ENCODE measurements at regions not wholly inside any gene's neighbourhood (a gene's known extent, or its start where the extent isn't known, plus 50 kb on each side); places are given as distances from the start of the nearest gene placed in this dataset.
"Not testable (repeated sequence)": the region's sequence is repeated elsewhere in the genome, so short reads cannot be mapped to it uniquely, and the experiment has no call there.

GRCh38 chr4:33772582-33772981, 2471.7 kb downstream of the ARAP2 start:
- H3K9me3 Mint-ChIP-seq = peaks cover 7% of the 10 kb centered on the region
- H3K27ac Mint-ChIP-seq = no peak overlapping the region
- H3K4me1 Mint-ChIP-seq = no peaks in the 10 kb centered on the region
- no peaks in the 10 kb centered on the region for H3K27me3 Mint-ChIP-seq
- no peaks in the 10 kb centered on the region for H3K36me3 Mint-ChIP-seq
- no peak overlapping the region for H3K4me3 Mint-ChIP-seq

DNA sequence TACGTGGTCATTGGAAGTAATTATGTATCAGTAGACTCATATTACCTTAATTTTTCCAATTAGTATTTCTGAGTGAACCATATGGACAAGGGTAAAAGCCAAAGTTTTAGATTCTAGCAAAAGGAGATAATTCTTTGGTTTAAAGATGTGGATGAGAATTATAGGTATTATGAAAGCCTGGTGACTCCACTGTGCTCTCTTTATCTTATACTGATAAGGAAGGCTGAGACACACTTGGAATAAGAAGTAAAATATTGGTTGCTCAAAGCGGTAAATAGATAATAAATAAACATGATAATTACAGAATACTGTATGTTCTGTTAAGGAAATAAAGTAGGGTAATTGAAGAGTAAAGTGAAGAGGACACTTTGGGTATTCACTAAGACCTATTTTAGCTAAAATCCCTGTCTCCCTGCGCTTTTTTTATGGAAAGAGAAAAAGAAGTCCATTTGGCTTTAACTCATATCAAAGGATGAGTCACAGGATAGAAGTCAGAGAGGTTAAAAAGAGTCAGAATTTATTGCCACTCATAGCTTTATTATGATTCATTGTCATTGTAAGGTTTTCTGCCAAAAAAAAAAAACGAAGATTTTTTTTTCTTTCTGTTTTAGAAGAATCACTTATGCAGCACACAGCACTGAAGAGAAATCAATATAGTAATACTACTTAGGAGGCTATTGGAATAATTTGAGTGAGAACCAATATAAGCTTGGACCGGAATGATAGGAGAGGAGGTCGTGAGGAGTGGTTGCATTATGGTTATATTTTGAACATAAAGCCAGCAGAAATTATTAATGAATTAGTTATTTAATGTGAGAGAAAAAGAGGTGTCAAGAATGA, 2463.1 kb downstream of the ARAP2 start:
- Mint-ChIP-seq H3K27ac (no peak overlapping the region), H3K9me3 (no peaks in the 10 kb centered on the region), H3K27me3 (no peaks in the 10 kb centered on the region), H3K4me1 (no peaks in the 10 kb centered on the region), H3K36me3 (no peaks in the 10 kb centered on the region), H3K4me3 (no peak overlapping the region)

DNA sequence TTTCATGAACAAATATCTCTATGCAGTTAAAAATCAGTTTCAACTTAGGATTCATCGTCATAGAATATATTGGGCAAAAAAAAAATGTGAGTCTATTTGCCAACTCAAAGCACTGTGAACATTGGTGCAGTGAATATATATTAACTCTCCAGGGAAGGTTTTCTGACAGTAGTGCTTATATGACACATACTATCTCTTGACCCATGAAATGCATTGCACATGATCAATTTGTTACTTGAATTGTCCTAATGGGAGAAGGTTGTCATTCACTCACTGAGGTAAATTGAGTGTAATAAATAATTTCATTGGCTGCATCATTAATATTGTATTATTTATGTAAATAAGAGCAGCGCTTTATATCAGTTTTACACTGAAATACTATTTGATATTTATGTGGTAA, 2458.5 kb downstream of the ARAP2 start:
- no peaks in the 10 kb centered on the region for H3K36me3 Mint-ChIP-seq
- H3K27ac Mint-ChIP-seq = no peak overlapping the region
- H3K4me1 Mint-ChIP-seq = no peaks in the 10 kb centered on the region
- no peaks in the 10 kb centered on the region for H3K27me3 Mint-ChIP-seq
- H3K9me3 Mint-ChIP-seq = no peaks in the 10 kb centered on the region
- H3K4me3 Mint-ChIP-seq = no peak overlapping the region

DNA sequence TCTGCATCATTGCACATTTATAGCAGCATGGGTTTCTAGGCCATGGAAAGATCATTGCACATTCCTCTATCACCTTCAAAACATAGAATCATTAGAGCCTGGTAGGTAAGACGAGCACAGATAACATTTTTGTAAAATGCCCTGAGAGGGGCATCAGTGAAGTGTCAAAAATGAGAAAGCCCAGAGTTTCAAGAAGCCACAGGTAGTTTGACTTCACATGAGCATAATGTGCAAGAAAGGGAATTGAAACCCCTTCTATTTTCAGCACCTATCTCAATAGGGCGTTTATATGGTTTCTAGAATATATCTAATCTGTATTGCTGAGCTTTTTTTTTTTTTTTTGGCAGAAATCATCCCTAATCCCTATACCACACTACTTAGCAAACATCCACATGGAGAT, 2441.7 kb downstream of the ARAP2 start:
- Mint-ChIP-seq H3K9me3 (peaks cover 4% of the 10 kb centered on the region), H3K27ac (no peak overlapping the region), H3K4me1 (no peaks in the 10 kb centered on the region), H3K36me3 (no peaks in the 10 kb centered on the region), H3K27me3 (no peaks in the 10 kb centered on the region), H3K4me3 (no peak overlapping the region)

- H3K27ac Mint-ChIP-seq = no peak overlapping the region
- H3K27me3 Mint-ChIP-seq = no peaks in the 10 kb centered on the region
- no peaks in the 10 kb centered on the region for H3K36me3 Mint-ChIP-seq
- no peak overlapping the region for H3K4me3 Mint-ChIP-seq
- H3K9me3 Mint-ChIP-seq = no peaks in the 10 kb centered on the region
- no peaks in the 10 kb centered on the region for H3K4me1 Mint-ChIP-seq
These were observed 2418.6 kb downstream of the ARAP2 start for GRCh38 chr4:33825685-33826084.

DNA sequence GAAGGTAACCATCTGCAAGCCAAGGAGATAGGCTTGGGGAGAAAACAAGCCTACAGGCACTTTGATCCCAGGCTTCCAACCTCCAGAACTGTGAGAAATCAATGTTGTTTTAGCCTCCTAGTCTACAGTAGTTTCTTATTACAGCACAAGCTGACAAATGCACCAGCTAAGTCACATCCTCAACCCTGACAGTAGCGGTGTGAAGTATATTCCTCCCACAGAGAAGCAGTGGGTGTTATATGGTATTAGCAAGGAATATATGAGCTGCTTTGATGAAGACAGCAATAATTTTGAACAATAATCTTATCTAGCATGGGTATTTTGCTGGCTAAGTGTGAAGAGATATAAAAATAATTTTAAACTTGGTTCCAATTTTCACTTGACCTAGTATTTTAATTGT, 2415.0 kb downstream of the ARAP2 start:
- not testable (repeated sequence) for H3K9me3 Mint-ChIP-seq, H3K4me1 Mint-ChIP-seq, H3K4me3 Mint-ChIP-seq, H3K27ac Mint-ChIP-seq, H3K27me3 Mint-ChIP-seq, H3K36me3 Mint-ChIP-seq

GRCh38 chr4:33831442-33832066, 2412.8 kb downstream of the ARAP2 start:
- no peak overlapping the region for H3K27ac Mint-ChIP-seq
- no peaks in the 10 kb centered on the region for H3K4me1 Mint-ChIP-seq
- H3K9me3 Mint-ChIP-seq = no peaks in the 10 kb centered on the region

GRCh38 chr4:33835764-33836163, 2408.6 kb downstream of the ARAP2 start:
- not testable (repeated sequence) for H3K36me3 Mint-ChIP-seq, H3K27ac Mint-ChIP-seq, H3K4me1 Mint-ChIP-seq, H3K27me3 Mint-ChIP-seq, H3K9me3 Mint-ChIP-seq, H3K4me3 Mint-ChIP-seq

More at GRCh38 chr4:33831442-33832066, 2412.8 kb downstream of the ARAP2 start:
- no peak overlapping the region for H3K4me3 Mint-ChIP-seq
- H3K36me3 Mint-ChIP-seq = no peaks in the 10 kb centered on the region
- H3K27me3 Mint-ChIP-seq = no peaks in the 10 kb centered on the region

DNA sequence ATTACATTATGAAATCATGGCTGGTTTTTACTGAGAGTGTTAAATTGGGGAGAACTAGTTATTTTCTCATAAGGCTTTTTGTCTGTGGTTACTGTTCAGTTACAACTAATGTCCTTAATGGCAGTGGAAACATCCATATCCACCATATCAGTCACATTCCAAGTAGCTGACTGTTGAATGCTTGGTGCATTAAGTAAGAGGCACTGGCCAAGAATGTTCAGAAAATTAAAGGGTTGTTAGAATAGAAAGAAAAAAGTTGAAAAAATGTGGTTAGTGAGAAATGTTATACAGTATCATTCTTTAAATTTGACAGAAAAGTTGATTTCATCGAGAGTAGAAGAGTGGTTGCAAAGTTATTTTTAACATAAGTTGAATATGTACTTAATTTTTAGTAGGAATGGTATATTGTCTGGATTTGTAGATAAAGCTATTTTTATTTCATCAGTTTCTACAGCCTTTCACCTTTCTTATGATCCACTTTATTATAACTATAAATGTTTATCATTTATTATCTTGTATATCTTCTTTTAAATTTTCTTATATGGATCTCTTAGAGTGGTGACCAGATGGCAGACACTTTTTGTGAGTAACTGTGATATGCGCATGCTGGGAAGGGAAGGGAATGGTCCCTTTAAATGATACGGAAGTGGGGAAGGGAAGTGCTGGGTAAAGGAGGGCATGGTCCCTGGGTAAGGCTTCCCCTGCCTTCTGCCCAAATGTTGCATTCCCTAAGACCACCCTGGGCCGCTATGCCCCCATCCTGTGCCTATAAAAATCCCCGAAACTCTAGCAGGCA, 2407.1 kb downstream of the ARAP2 start:
- Mint-ChIP-seq H3K4me1 (no peaks in the 10 kb centered on the region), H3K36me3 (no peaks in the 10 kb centered on the region), H3K27ac (no peak overlapping the region), H3K9me3 (peaks cover 7% of the 10 kb centered on the region), H3K4me3 (no peak overlapping the region), H3K27me3 (no peaks in the 10 kb centered on the region)

DNA sequence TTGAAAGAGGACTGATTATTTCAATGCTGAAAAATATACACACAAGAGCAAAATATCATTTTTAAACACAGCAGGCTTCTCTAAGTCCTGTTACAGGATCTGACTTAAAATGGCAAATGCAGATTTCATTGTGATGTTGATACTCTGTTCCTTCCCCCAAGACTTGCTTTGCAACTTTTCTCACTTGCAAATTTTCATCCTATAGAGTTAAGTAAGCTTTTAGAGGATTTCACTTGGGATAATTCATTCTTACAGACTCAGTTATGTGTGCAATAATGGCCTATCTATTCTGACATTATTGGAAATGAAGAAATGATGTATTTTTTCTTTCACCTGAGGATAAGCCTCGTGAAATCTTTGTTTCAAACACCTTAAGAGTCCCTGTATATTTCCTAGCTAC, 2403.2 kb downstream of the ARAP2 start:
- H3K36me3 Mint-ChIP-seq = no peaks in the 10 kb centered on the region
- H3K9me3 Mint-ChIP-seq = peaks cover 7% of the 10 kb centered on the region
- H3K27ac Mint-ChIP-seq = no peak overlapping the region
- H3K27me3 Mint-ChIP-seq = no peaks in the 10 kb centered on the region
- H3K4me3 Mint-ChIP-seq = no peak overlapping the region
- H3K4me1 Mint-ChIP-seq = no peaks in the 10 kb centered on the region

- Mint-ChIP-seq H3K9me3 (peaks cover 14% of the 10 kb centered on the region), H3K4me3 (no peak overlapping the region), H3K36me3 (peaks cover 1% of the 10 kb centered on the region)
These were observed 2393.9 kb downstream of the ARAP2 start for GRCh38 chr4:33850371-33850902.

GRCh38 chr4:33853670-33854069, 2390.6 kb downstream of the ARAP2 start:
- not testable (repeated sequence) for H3K9me3 Mint-ChIP-seq, H3K27ac Mint-ChIP-seq, H3K36me3 Mint-ChIP-seq, H3K4me1 Mint-ChIP-seq, H3K27me3 Mint-ChIP-seq, H3K4me3 Mint-ChIP-seq

More at GRCh38 chr4:33850371-33850902, 2393.9 kb downstream of the ARAP2 start:
- no peaks in the 10 kb centered on the region for H3K4me1 Mint-ChIP-seq
- H3K27ac Mint-ChIP-seq = no peak overlapping the region
- H3K27me3 Mint-ChIP-seq = no peaks in the 10 kb centered on the region

DNA sequence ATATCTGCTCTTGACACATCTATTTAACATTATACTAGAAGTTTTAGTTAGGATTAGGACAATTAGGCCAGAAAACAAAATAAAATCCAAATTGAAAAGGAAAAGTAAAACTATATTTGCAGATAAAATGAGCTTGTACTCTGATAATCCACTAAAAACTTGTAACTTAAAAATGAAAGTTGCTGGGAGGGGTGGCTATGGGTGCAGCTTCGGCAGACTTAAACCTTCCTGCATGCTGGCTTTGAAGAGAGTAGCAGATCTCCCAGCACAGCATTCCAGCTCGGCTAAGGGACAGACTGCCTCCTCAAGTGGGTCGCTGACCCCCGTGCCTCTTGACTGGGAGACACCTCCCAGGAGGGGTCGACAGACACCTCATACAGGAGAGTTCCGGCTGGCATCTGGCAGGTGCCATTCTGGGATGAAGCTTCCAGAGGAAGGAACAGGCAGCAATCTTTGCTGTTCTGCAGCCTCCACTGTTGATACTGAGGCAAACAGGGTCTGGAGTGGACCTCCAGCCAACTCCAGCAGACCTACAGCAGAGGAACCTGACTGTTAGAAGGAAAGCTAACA, 2379.9 kb downstream of the ARAP2 start:
- Mint-ChIP-seq H3K9me3 (peaks cover 8% of the 10 kb centered on the region), H3K27me3 (no peaks in the 10 kb centered on the region), H3K4me1 (no peaks in the 10 kb centered on the region), H3K36me3 (no peaks in the 10 kb centered on the region), H3K4me3 (no peak overlapping the region), H3K27ac (no peak overlapping the region)

DNA sequence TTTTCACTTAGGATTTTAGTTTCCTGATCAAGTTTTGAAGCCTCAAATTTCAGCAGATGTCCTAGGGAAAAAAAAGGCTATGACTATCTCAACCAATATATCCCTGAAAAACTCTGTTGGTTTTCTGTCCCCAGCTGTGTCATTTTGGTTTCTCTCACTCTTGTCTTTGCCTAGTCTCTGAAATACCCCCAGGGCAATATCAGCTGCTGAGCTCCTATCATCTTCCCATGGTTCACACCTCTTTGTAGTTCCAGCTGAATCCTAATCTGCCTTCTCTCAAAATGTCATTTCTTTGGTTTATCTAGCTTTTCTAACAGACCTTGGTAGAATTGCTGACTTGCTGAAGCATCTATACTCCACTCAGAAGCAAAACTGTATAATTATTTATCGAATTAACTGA, 2370.5 kb downstream of the ARAP2 start:
- no peaks in the 10 kb centered on the region for H3K4me1 Mint-ChIP-seq
- peaks cover 11% of the 10 kb centered on the region for H3K9me3 Mint-ChIP-seq
- no peak overlapping the region for H3K27ac Mint-ChIP-seq
- no peaks in the 10 kb centered on the region for H3K36me3 Mint-ChIP-seq
- no peak overlapping the region for H3K4me3 Mint-ChIP-seq
- H3K27me3 Mint-ChIP-seq = no peaks in the 10 kb centered on the region

DNA sequence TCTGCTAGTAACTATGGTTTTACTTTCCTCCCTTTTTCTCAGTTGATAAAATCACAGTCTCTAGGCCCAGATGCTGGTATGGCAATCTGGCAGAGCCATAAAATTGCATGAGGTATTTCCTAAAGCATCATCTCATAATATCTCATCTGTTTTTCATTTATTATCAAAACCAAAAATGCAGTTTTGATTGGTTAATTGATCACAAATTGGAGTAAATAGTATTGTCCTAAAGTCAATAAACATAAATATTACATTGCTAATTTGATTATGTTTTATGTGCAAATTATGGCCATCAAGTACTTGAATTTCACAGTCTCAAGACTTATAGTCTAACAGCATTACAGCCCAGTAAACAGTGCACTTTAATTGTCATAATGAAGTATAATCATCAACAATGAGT, 2365.6 kb downstream of the ARAP2 start:
- Mint-ChIP-seq H3K9me3 (peaks cover 9% of the 10 kb centered on the region), H3K27ac (no peak overlapping the region), H3K36me3 (no peaks in the 10 kb centered on the region), H3K4me3 (no peak overlapping the region), H3K27me3 (no peaks in the 10 kb centered on the region), H3K4me1 (no peaks in the 10 kb centered on the region)

Measured in activated naive CD4-positive, alpha-beta T cell treated with anti-CD3 and anti-CD28 coated beads, Interleukin-2, amount 50 U/mL, for 24 hours (primary cell).